Smooth muscle cell (in vitro differentiated cells): ENCODE measurements at regions not wholly inside any gene's neighbourhood (a gene's known extent, or its start where the extent isn't known, plus 50 kb on each side); places are given as distances from the start of the nearest gene placed in this dataset.

Experiments
- DNase-seq: peaks from one replicate; lab custom pipeline; 2025; ENCODE audit not compliant: unreplicated experiment; lab: John Stamatoyannopoulos, UW
- H2AFZ ChIP-seq: fragments of 200-600 bp; sonication (generic); 2 replicates; pipeline ENCODE4 v1.6.0; 2016; ENCODE audit warnings: antibody characterized with exemption, low read depth, mild to moderate bottlenecking
- H3F3A ChIP-seq: fragments of 200-600 bp; sonication (generic); 2 replicates; pipeline ENCODE4 v1.6.0; 2017; ENCODE audit warnings: antibody characterized with exemption, low read depth
- H3K27ac ChIP-seq: fragments of 200-600 bp; sonication (generic); 2 replicates; pipeline ENCODE4 v1.5.1; 2016; ENCODE audit warnings: low read depth, mild to moderate bottlenecking
- H3K27me3 ChIP-seq: fragments of 200-600 bp; sonication (generic); 2 replicates; pipeline ENCODE4 v1.6.1; 2016; ENCODE audit warnings: low read depth, mild to moderate bottlenecking
- H3K36me3 ChIP-seq: fragments of 200-600 bp; sonication (generic); 2 replicates; pipeline ENCODE4 v1.5.1; 2016; ENCODE audit warnings: low read depth
- H3K4me1 ChIP-seq: fragments of 200-600 bp; sonication (generic); 2 replicates; pipeline ENCODE4 v1.5.1; 2016; ENCODE audit warnings: low read depth
- H3K4me2 ChIP-seq: fragments of 200-600 bp; sonication (generic); 2 replicates; pipeline ENCODE4 v1.6.0; 2016; ENCODE audit warnings: mild to moderate bottlenecking
- H3K4me3 ChIP-seq: fragments of 200-600 bp; sonication (generic); 2 replicates; pipeline ENCODE4 v1.5.1; 2016; ENCODE audit warnings: mild to moderate bottlenecking
- H3K79me2 ChIP-seq: fragments of 200-600 bp; sonication (generic); 2 replicates; pipeline ENCODE4 v1.6.0; 2016; ENCODE audit warnings: low read depth, mild to moderate bottlenecking
- H3K9ac ChIP-seq: fragments of 200-600 bp; sonication (generic); 2 replicates; pipeline ENCODE4 v1.6.0; 2016; ENCODE audit warnings: low read depth
- H3K9me3 ChIP-seq: fragments of 200-600 bp; sonication (generic); replicated peaks from 2 replicates; pipeline ENCODE4 v1.5.1; 2016; ENCODE audit warnings: low read depth
- H4K20me1 ChIP-seq: fragments of 200-600 bp; sonication (generic); 2 replicates; pipeline ENCODE4 v1.6.0; 2016; ENCODE audit warnings: low read depth
- CTCF ChIP-seq: fragments of 200-600 bp; sonication (generic); IDR thresholded peaks from 2 replicates; pipeline ENCODE4 v1.5.1; 2017; ENCODE audit warnings: borderline replicate concordance, mild to moderate bottlenecking, antibody characterized with exemption; ENCODE audit not compliant: insufficient read depth, poor library complexity, severe bottlenecking
- WGBS: methylation state at CpG from one replicate; pipeline ENCODE4 v1.1.7; 2016; ENCODE audit warnings: low lambda C conversion rate; 5-methylcytosine and 5-hydroxymethylcytosine counted together

GRCh38 chr1:29584362-29584761, 348.0 kb downstream of the PTPRU start:
- no peak overlapping the region for H3K27ac ChIP-seq
- no peak for TF ChIP-seq CTCF
- no peaks in the 10 kb centered on the region for H4K20me1 ChIP-seq
- DNase-seq = no peak
- H2AFZ ChIP-seq = no peak overlapping the region
- no peaks in the 10 kb centered on the region for H3F3A ChIP-seq
- 82% methylated on average over 3 of the region's 3 CpGs for WGBS
- no peaks in the 10 kb centered on the region for H3K4me1 ChIP-seq
- H3K27me3 ChIP-seq = peaks cover 4% of the 10 kb centered on the region
- H3K4me2 ChIP-seq = no peak overlapping the region
- H3K4me3 ChIP-seq = no peak overlapping the region
- no peaks in the 10 kb centered on the region for H3K36me3 ChIP-seq
- H3K9ac ChIP-seq = no peak overlapping the region
- H3K79me2 ChIP-seq = no peaks in the 10 kb centered on the region
- H3K9me3 ChIP-seq = no peaks in the 10 kb centered on the region

GRCh38 chr1:29583727-29584126, 347.4 kb downstream of the PTPRU start:
- no peak overlapping the region for H2AFZ ChIP-seq
- no peak for DNase-seq

GRCh38 chr1:29581256-29581655, 344.9 kb downstream of the PTPRU start:
- peaks cover 4% of the 10 kb centered on the region for H3K27me3 ChIP-seq
- no peaks in the 10 kb centered on the region for H4K20me1 ChIP-seq
- H3K36me3 ChIP-seq = no peaks in the 10 kb centered on the region
- peaks cover 4% of the 10 kb centered on the region for H3K4me1 ChIP-seq
- 95% methylated on average over 4 of the region's 4 CpGs for WGBS
- no peaks in the 10 kb centered on the region for H3K9me3 ChIP-seq
- H3K4me2 ChIP-seq = no peak overlapping the region
- no peak overlapping the region for H2AFZ ChIP-seq
- H3F3A ChIP-seq = no peaks in the 10 kb centered on the region
- H3K9ac ChIP-seq = no peak overlapping the region
- no peak for DNase-seq
- H3K4me3 ChIP-seq = no peak overlapping the region
- H3K79me2 ChIP-seq = no peaks in the 10 kb centered on the region
- no peak overlapping the region for H3K27ac ChIP-seq
- no peak for TF ChIP-seq CTCF

More at GRCh38 chr1:29583727-29584126, 347.4 kb downstream of the PTPRU start:
- Histone ChIP-seq H3K27ac (no peak overlapping the region), H3K36me3 (no peaks in the 10 kb centered on the region), H3K9me3 (no peaks in the 10 kb centered on the region), H3K79me2 (no peaks in the 10 kb centered on the region), H3K4me1 (no peaks in the 10 kb centered on the region), H3K27me3 (peaks cover 4% of the 10 kb centered on the region), H3K4me2 (no peak overlapping the region), H4K20me1 (no peaks in the 10 kb centered on the region), H3K4me3 (no peak overlapping the region), H3F3A (no peaks in the 10 kb centered on the region), H3K9ac (no peak overlapping the region)
- WGBS = 93% methylated on average over 5 of the region's 5 CpGs
- no peak for TF ChIP-seq CTCF

GRCh38 chr1:29579821-29580425, 343.6 kb downstream of the PTPRU start:
- no peaks in the 10 kb centered on the region for H3K36me3 ChIP-seq
- H3K9me3 ChIP-seq = no peaks in the 10 kb centered on the region
- H3K4me3 ChIP-seq = no peak overlapping the region
- no peaks in the 10 kb centered on the region for H4K20me1 ChIP-seq
- no peak for DNase-seq
- H3F3A ChIP-seq = no peaks in the 10 kb centered on the region
- peaks cover 4% of the 10 kb centered on the region for H3K27me3 ChIP-seq
- H3K4me2 ChIP-seq = no peak overlapping the region
- WGBS = 74% methylated on average over 5 of the region's 5 CpGs
- H3K79me2 ChIP-seq = no peaks in the 10 kb centered on the region
- H3K9ac ChIP-seq = no peak overlapping the region
- no peak overlapping the region for H3K27ac ChIP-seq
- H2AFZ ChIP-seq = no peak overlapping the region
- H3K4me1 ChIP-seq = peaks cover 4% of the 10 kb centered on the region
- no peak for TF ChIP-seq CTCF
